OCI-LY7 (cell line): ENCODE measurements at regions not wholly inside any gene's neighbourhood (a gene's known extent, or its start where the extent isn't known, plus 50 kb on each side); places are given as distances from the start of the nearest gene placed in this dataset.

Experiments
- BruUV-seq: library from RNA; stranded (reverse); fragments of 400-500 nt; replicated peaks from 2 replicates; lab custom pipeline; 2021; lab: Mats Ljungman, UMichigan
- CTCF ChIA-PET: fragments of 300-600 bp; sonication (Branson Sonifier 250); formaldehyde crosslinking; loops from one replicate; lab custom pipeline; 2022; ENCODE audit warnings: antibody characterized with exemption; ENCODE audit not compliant: unreplicated experiment; lab: Charles Lee
- POLR2A ChIA-PET: fragments of 300-600 bp; sonication (Branson Sonifier 250); formaldehyde crosslinking; loops from one replicate; lab custom pipeline; 2022; ENCODE audit warnings: antibody characterized with exemption; lab: Charles Lee
- DNase-seq: peaks from one replicate; pipeline ENCODE4 v3.0.0-alpha.2; 2015; ENCODE audit warnings: low spot score
- H2AFZ ChIP-seq: fragments of 200-600 bp; sonication (generic), shearing (Covaris generic); 2 replicates; pipeline ENCODE4 v1.6.1; 2014; ENCODE audit warnings: mild to moderate bottlenecking, antibody characterized with exemption, low read length, moderate library complexity
- H3K27ac ChIP-seq: fragments of 200-600 bp; sonication (generic); 2 replicates; pipeline ENCODE4 v1.5.1; 2014; ENCODE audit warnings: mixed run types, low read depth, mild to moderate bottlenecking, moderate library complexity, low read length, inconsistent platforms; ENCODE audit not compliant: poor library complexity, severe bottlenecking
- H3K36me3 ChIP-seq: fragments of 200-600 bp; sonication (generic); 2 replicates; pipeline ENCODE4 v1.6.1; 2014; ENCODE audit warnings: mild to moderate bottlenecking, antibody characterized with exemption, low read length, moderate library complexity, mixed read lengths; ENCODE audit not compliant: insufficient read depth
- H3K4me1 ChIP-seq: fragments of 200-600 bp; sonication (generic); 2 replicates; pipeline ENCODE4 v1.5.1; 2014; ENCODE audit warnings: mild to moderate bottlenecking, low read length; ENCODE audit not compliant: insufficient read depth, poor library complexity, severe bottlenecking
- H3K4me2 ChIP-seq: fragments of 200-600 bp; sonication (generic); 2 replicates; pipeline ENCODE4 v1.6.1; 2014; ENCODE audit warnings: mild to moderate bottlenecking, low read length
- H3K4me3 ChIP-seq: fragments of 200-600 bp; sonication (generic); 2 replicates; pipeline ENCODE4 v1.5.1; 2014; ENCODE audit warnings: mild to moderate bottlenecking, low read depth, low read length; ENCODE audit not compliant: poor library complexity, severe bottlenecking
- H3K79me2 ChIP-seq: fragments of 200-600 bp; sonication (generic); 2 replicates; pipeline ENCODE4 v1.6.1; 2016; ENCODE audit warnings: low read depth, mild to moderate bottlenecking, low read length, moderate library complexity, mixed read lengths; ENCODE audit not compliant: insufficient read depth
- H3K9me2 ChIP-seq: fragments of 200-600 bp; sonication (generic); 2 replicates; pipeline ENCODE4 v1.6.1; 2016; ENCODE audit warnings: mild to moderate bottlenecking, low read length, mixed read lengths; ENCODE audit not compliant: insufficient read depth
- H3K9me3 ChIP-seq: fragments of 200-600 bp; sonication (generic); 2 replicates; pipeline ENCODE4 v1.6.1; 2014; ENCODE audit warnings: mild to moderate bottlenecking, mixed run types, low read length, mixed read lengths
- H4K20me1 ChIP-seq: fragments of 200-600 bp; sonication (generic); 2 replicates; pipeline ENCODE4 v1.6.1; 2014; ENCODE audit warnings: mild to moderate bottlenecking, antibody characterized with exemption, low read length, moderate library complexity, mixed read lengths; ENCODE audit not compliant: insufficient read depth
- EZH2phosphoT487 ChIP-seq: fragments of 200-600 bp; sonication (generic); IDR thresholded peaks from 2 replicates; pipeline ENCODE4 v1.6.1; 2018; ENCODE audit warnings: low read depth, borderline replicate concordance, mild to moderate bottlenecking, mixed run types, antibody characterized with exemption, low read length, moderate library complexity, mixed read lengths
- intact Hi-C: fragments of 100-400 bp; cut with micrococcal nuclease; formaldehyde crosslinking; loops from one replicate; pipeline ENCODE4 v1.10.0; 2022; ENCODE audit not compliant: unreplicated experiment
- TF ChIP-seq, protein P1 (sequence below): fragments of 200-600 bp; sonication (generic); conservative IDR thresholded peaks from 2 replicates; pipeline ENCODE4 v1.5.1; 2014; ENCODE audit warnings: mild to moderate bottlenecking, antibody characterized with exemption, low read length, moderate library complexity, mixed read lengths

DNA sequence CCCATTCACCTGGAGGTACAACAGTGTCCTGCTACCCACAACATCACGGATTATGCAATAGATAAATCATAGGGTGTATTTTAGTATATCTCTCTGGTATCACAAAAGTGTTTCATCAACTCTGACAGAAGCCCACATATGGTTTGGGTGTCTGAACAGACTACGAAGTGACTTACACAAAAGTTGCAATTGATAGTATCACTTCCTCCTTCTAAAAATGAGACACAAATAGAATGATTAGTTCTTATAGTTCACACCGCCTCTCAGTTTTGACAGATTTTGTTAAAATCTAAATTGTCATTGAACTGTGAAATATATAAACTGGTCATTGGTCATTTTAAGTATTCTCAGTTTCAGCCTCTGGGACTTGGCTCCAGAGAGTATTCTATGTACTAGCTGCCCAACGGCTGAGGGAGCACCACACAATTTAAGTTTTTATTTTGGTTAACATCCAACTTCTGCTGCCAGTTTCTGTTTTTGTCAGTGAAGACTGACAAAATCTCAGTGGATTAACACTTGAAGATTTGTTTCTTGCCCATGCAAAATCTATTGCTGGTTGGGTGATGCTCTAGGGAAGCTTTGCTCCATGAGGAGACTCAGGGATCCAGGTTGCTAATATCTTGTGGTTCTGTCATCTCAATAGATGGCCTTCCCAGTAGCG lies 113.8 kb upstream of the PUDP start:
- CTCF ChIA-PET, result no interaction called here
- TF ChIP-seq, protein P1, sequence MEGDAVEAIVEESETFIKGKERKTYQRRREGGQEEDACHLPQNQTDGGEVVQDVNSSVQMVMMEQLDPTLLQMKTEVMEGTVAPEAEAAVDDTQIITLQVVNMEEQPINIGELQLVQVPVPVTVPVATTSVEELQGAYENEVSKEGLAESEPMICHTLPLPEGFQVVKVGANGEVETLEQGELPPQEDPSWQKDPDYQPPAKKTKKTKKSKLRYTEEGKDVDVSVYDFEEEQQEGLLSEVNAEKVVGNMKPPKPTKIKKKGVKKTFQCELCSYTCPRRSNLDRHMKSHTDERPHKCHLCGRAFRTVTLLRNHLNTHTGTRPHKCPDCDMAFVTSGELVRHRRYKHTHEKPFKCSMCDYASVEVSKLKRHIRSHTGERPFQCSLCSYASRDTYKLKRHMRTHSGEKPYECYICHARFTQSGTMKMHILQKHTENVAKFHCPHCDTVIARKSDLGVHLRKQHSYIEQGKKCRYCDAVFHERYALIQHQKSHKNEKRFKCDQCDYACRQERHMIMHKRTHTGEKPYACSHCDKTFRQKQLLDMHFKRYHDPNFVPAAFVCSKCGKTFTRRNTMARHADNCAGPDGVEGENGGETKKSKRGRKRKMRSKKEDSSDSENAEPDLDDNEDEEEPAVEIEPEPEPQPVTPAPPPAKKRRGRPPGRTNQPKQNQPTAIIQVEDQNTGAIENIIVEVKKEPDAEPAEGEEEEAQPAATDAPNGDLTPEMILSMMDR, result no peak
- POLR2A ChIA-PET, result no interaction called here
- Histone ChIP-seq H2AFZ (no peak overlapping the region), H3K9me3 (no peaks in the 10 kb centered on the region), H3K4me3 (peak overlapping the region; percentile 23), H4K20me1 (no peaks in the 10 kb centered on the region), H3K36me3 (peaks cover 76% of the 10 kb centered on the region), H3K4me1 (peaks cover 28% of the 10 kb centered on the region), H3K9me2 (no peaks in the 10 kb centered on the region), H3K27ac (peak overlapping the region; percentile 58), H3K4me2 (peak overlapping the region; percentile 63), H3K79me2 (no peaks in the 10 kb centered on the region)
- intact Hi-C loops, result no loop called here
- no TSS peak for BruUV-seq
- peak; percentile 47 for DNase-seq

DNA sequence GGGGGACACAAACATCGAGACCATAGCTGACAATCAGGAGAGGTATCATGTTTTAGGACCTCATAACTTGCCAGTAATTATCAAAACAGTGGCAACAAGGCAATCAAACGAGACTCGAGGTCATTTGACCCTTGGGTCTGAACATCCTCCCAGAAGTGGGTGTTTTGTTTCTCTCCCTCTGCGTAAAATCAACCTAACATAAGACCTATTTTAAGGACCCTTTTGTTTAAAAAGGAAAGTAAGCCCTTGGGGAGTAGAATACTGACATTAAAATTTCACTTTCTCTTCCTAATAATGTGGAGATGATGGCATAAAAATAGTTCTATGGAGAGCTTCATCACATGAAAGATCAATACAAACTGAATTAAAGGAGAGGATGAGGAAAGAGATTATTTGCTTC lies 106.2 kb upstream of the PUDP start:
- peaks cover 9% of the 10 kb centered on the region; the same call in 1 of the 2 replicates for H3K79me2 ChIP-seq
- H2AFZ ChIP-seq, result no peak overlapping the region
- H3K36me3 ChIP-seq, result peaks cover 77% of the 10 kb centered on the region
- no peaks in the 10 kb centered on the region for H3K9me2 ChIP-seq
- no peaks in the 10 kb centered on the region for H3K4me1 ChIP-seq
- POLR2A ChIA-PET, result interaction anchor here (0.8 to 1.4 kb wide), 2 partner anchors 13 to 18 kb away, joined by 4 to 5 read pairs; no protein-coding TSS in a partner anchor
- H3K27ac ChIP-seq, result no peak overlapping the region
- TF ChIP-seq EZH2phosphoT487, result no peak
- CTCF ChIA-PET, result no interaction called here
- H3K4me3 ChIP-seq, result no peak overlapping the region
- intact Hi-C loops, result no loop called here
- H4K20me1 ChIP-seq, result no peaks in the 10 kb centered on the region
- no peaks in the 10 kb centered on the region for H3K9me3 ChIP-seq
- BruUV-seq, result no TSS peak
- H3K4me2 ChIP-seq, result no peak overlapping the region
- no peak for DNase-seq

DNA sequence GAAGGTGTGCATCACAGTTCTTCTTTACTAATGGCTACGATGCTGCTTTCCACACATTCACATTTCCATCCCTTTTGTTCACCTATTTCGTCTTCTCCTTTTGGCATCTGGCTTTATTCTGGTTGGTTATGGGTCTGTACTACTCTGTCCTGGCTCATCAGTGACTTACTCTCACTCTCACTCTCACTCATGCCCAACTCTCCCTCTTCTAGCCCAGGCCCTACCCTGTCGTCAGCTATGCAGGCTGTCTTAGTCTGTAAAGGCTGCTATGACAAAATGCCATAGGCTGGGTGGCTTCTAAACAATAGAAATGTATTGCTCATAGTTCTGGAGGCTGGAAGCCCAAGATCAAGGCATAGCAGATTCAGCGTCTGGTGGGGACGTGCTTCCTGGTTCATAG lies 105.6 kb upstream of the PUDP start:
- BruUV-seq, result no TSS peak
- H3K4me2 ChIP-seq, result no peak overlapping the region
- no peaks in the 10 kb centered on the region for H3K4me1 ChIP-seq
- DNase-seq, result no peak
- ChIA-PET CTCF (no interaction called here), POLR2A (interaction anchor here (1.7 kb wide), 1 partner anchor 17 kb away, joined by 5 read pairs; no protein-coding TSS in a partner anchor)
- no peaks in the 10 kb centered on the region for H3K9me2 ChIP-seq
- intact Hi-C loops, result no loop called here
- no peaks in the 10 kb centered on the region for H3K9me3 ChIP-seq
- H3K36me3 ChIP-seq, result peaks cover 71% of the 10 kb centered on the region
- no peak overlapping the region for H3K27ac ChIP-seq
- no peaks in the 10 kb centered on the region for H4K20me1 ChIP-seq
- no peak overlapping the region for H2AFZ ChIP-seq
- TF ChIP-seq, protein P1, result no peak
- TF ChIP-seq EZH2phosphoT487, result no peak
- H3K4me3 ChIP-seq, result no peak overlapping the region
- H3K79me2 ChIP-seq, result peaks cover 14% of the 10 kb centered on the region; the same call in 1 of the 2 replicates
